Amygdala (tissue), 56 donors: ENCODE measurements at regions not wholly inside any gene's neighbourhood (a gene's known extent, or its start where the extent isn't known, plus 50 kb on each side); places are given as distances from the start of the nearest gene placed in this dataset.

Experiments used
- DNase-seq, 56 donors: peaks; one replicate each; lab custom pipeline; 2025; lab: John Stamatoyannopoulos, UW

GRCh38 chr13:100872761-100873160 is 198.2 kb upstream of the TMTC4 start:
- DNase-seq = no peak

GRCh38 chr13:100870898-100871297 is 196.3 kb upstream of the TMTC4 start:
- DNase-seq = no peak

GRCh38 chr13:100860866-100861265 is 186.3 kb upstream of the TMTC4 start:
- DNase-seq = no peak

- DNase-seq = no peak
Observed at GRCh38 chr13:100859861-100860260, 185.3 kb upstream of the TMTC4 start.

- no peak for DNase-seq
Observed at GRCh38 chr13:100855151-100855550, 180.6 kb upstream of the TMTC4 start.

- DNase-seq = peak in 5 of 56 donors; percentile 5 to 21 (median 7)
Observed at GRCh38 chr13:100854006-100854405, 179.4 kb upstream of the TMTC4 start.

GRCh38 chr13:100853434-100853833 is 178.8 kb upstream of the TMTC4 start:
- peak in 1 of 56 donors; percentile 9 for DNase-seq

GRCh38 chr13:100852146-100852545 is 177.6 kb upstream of the TMTC4 start:
- DNase-seq = no peak

- no peak for DNase-seq
Observed at GRCh38 chr13:100848304-100848703, 173.7 kb upstream of the TMTC4 start.

- no peak for DNase-seq
Observed at GRCh38 chr13:100845128-100845757, 170.6 kb upstream of the TMTC4 start.

- no peak for DNase-seq
Observed at GRCh38 chr13:100842136-100842535, 167.5 kb upstream of the TMTC4 start.

- DNase-seq = no peak
Observed at GRCh38 chr13:100838387-100838786, 163.8 kb upstream of the TMTC4 start.

GRCh38 chr13:100837631-100838030 is 163.0 kb upstream of the TMTC4 start:
- no peak for DNase-seq

GRCh38 chr13:100836711-100837110 is 162.1 kb upstream of the TMTC4 start:
- DNase-seq = peak in 1 of 56 donors; percentile 22

- DNase-seq = no peak
Observed at GRCh38 chr13:100835695-100836094, 161.1 kb upstream of the TMTC4 start.

- no peak for DNase-seq
Observed at GRCh38 chr13:100833427-100833826, 158.8 kb upstream of the TMTC4 start.

- DNase-seq = peak in 1 of 56 donors; percentile 8
Observed at GRCh38 chr13:100828226-100828625, 153.6 kb upstream of the TMTC4 start.

GRCh38 chr13:100827489-100828176 is 153.0 kb upstream of the TMTC4 start:
- no peak for DNase-seq

GRCh38 chr13:100826441-100826840 is 151.8 kb upstream of the TMTC4 start:
- DNase-seq = no peak

GRCh38 chr13:100825557-100825956 is 151.0 kb upstream of the TMTC4 start:
- DNase-seq = no peak

GRCh38 chr13:100824366-100824765 is 149.8 kb upstream of the TMTC4 start:
- no peak for DNase-seq

- no peak for DNase-seq
Observed at GRCh38 chr13:100823448-100823847, 148.9 kb upstream of the TMTC4 start.
